D721Med (cell line): ENCODE measurements at regions not wholly inside any gene's neighbourhood (a gene's known extent, or its start where the extent isn't known, plus 50 kb on each side); places are given as distances from the start of the nearest gene placed in this dataset.

Experiments
- DNase-seq: peaks from one replicate; pipeline ENCODE4 v3.0.0; 2011; ENCODE audit warnings: low spot score; ENCODE audit not compliant: insufficient read length
- FAIRE-seq: peaks from 2 replicates; lab custom pipeline; 2011; peaks lifted over from hg19 to GRCh38; lab: Jason Lieb, UNC
- CTCF ChIP-seq: IDR thresholded peaks from 2 replicates; pipeline ENCODE4 v1.5.1; 2012; ENCODE audit warnings: mild to moderate bottlenecking, control low read depth; ENCODE audit not compliant: insufficient read depth; ENCODE audit errors: missing control alignments

- no peak for TF ChIP-seq CTCF
- FAIRE-seq = no peak
- no peak for DNase-seq
Measured at GRCh38 chr10:90470966-90471365, 386.9 kb downstream of the HTR7 start.

GRCh38 chr10:90480466-90480865, 377.4 kb downstream of the HTR7 start:
- FAIRE-seq (no peak), DNase-seq (no peak)
- TF ChIP-seq CTCF = no peak

- no peak for TF ChIP-seq CTCF
- FAIRE-seq (no peak), DNase-seq (no peak)
Measured at GRCh38 chr10:90481326-90481923, 376.4 kb downstream of the HTR7 start.

GRCh38 chr10:90484518-90484917, 373.3 kb downstream of the HTR7 start:
- no peak for TF ChIP-seq CTCF
- no peak for FAIRE-seq
- no peak for DNase-seq

- DNase-seq = no peak
- no peak for FAIRE-seq
- TF ChIP-seq CTCF = no peak
Measured at GRCh38 chr10:90494183-90494582, 363.7 kb downstream of the HTR7 start.

GRCh38 chr10:90504172-90504571, 353.7 kb downstream of the HTR7 start:
- no peak for FAIRE-seq
- DNase-seq = no peak
- no peak for TF ChIP-seq CTCF

- no peak for DNase-seq
- FAIRE-seq = no peak
- TF ChIP-seq CTCF = no peak
Measured at GRCh38 chr10:90526721-90527120, 331.1 kb downstream of the HTR7 start.
